Cerebellar nuclear complex (tissue), 1 donor: ENCODE measurements at regions not wholly inside any gene's neighbourhood (a gene's known extent, or its start where the extent isn't known, plus 50 kb on each side); places are given as distances from the start of the nearest gene placed in this dataset.
A peak's percentile ranks its signal among the peaks of the same experiment; 100 is the strongest.

Experiments
- DNase-seq, 2 experiments: peaks; one replicate each; lab custom pipeline; 2025; lab: John Stamatoyannopoulos, UW

GRCh38 chr6:157756708-157757429 is 66.2 kb upstream of the SNX9 start:
- peak; percentile 46 to 83 for DNase-seq

GRCh38 chr6:157757430-157758403 is 65.3 kb upstream of the SNX9 start:
- no peak for DNase-seq

- DNase-seq: no peak
Observed at GRCh38 chr6:157758516-157759023, 64.5 kb upstream of the SNX9 start.

GRCh38 chr6:157759028-157759427 is 64.0 kb upstream of the SNX9 start:
- DNase-seq: no peak

GRCh38 chr6:157760137-157760536 is 62.9 kb upstream of the SNX9 start:
- DNase-seq: no peak

GRCh38 chr6:157760589-157761330 is 62.3 kb upstream of the SNX9 start:
- no peak for DNase-seq

- DNase-seq: no peak
Observed at GRCh38 chr6:157761331-157761921, 61.6 kb upstream of the SNX9 start.

- no peak for DNase-seq
Observed at GRCh38 chr6:157761926-157762325, 61.1 kb upstream of the SNX9 start.

GRCh38 chr6:157762636-157763035 is 60.4 kb upstream of the SNX9 start:
- DNase-seq: no peak

GRCh38 chr6:157763129-157763903 is 59.7 kb upstream of the SNX9 start:
- DNase-seq: no peak

- no peak for DNase-seq
Observed at GRCh38 chr6:157763904-157764177, 59.2 kb upstream of the SNX9 start.

GRCh38 chr6:157764178-157765068 is 58.6 kb upstream of the SNX9 start:
- no peak for DNase-seq

GRCh38 chr6:157766901-157767774 is 55.9 kb upstream of the SNX9 start:
- no peak for DNase-seq

- no peak for DNase-seq
Observed at GRCh38 chr6:157767775-157768156, 55.3 kb upstream of the SNX9 start.

- no peak for DNase-seq
Observed at GRCh38 chr6:157768304-157768703, 54.7 kb upstream of the SNX9 start.

GRCh38 chr6:157768863-157769551 is 54.0 kb upstream of the SNX9 start:
- DNase-seq: no peak

GRCh38 chr6:157769776-157770426 is 53.1 kb upstream of the SNX9 start:
- DNase-seq: no peak

- DNase-seq: no peak
Observed at GRCh38 chr6:157770946-157771345, 52.1 kb upstream of the SNX9 start.
